Activated CD4-positive, alpha-beta memory T cell treated with anti-CD3 and anti-CD28 coated beads, Interleukin-2, amount 10 ng/mL, durations not matched to agents 7 days and 5 days (primary cell): ENCODE measurements at regions not wholly inside any gene's neighbourhood (a gene's known extent, or its start where the extent isn't known, plus 50 kb on each side); places are given as distances from the start of the nearest gene placed in this dataset.

Source experiments
- CTCF ChIA-PET: fragments of 350-600 bp; sonication (Branson Sonifier 250); formaldehyde crosslinking; loops from one replicate; lab custom pipeline; 2021; ENCODE audit warnings: antibody characterized with exemption, inconsistent platforms; lab: Charles Lee
- POLR2A ChIA-PET: fragments of 350-600 bp; sonication (Branson Sonifier 250); formaldehyde crosslinking; loops from one replicate; lab custom pipeline; 2021; ENCODE audit warnings: antibody characterized with exemption; lab: Charles Lee
- DNase-seq: peaks from one replicate; pipeline ENCODE4 v3.0.0-alpha.2; 2020
- H3K27ac Mint-ChIP-seq: one replicate; pipeline ENCODE4 v1.8.0; 2021; ENCODE audit warnings: mild to moderate bottlenecking, mixed read lengths
- H3K27me3 Mint-ChIP-seq: one replicate; pipeline ENCODE4 v1.8.0; 2021; ENCODE audit warnings: mixed read lengths
- H3K36me3 Mint-ChIP-seq: one replicate; pipeline ENCODE4 v1.8.0; 2021; ENCODE audit warnings: low read depth, mixed read lengths
- H3K4me1 Mint-ChIP-seq: one replicate; pipeline ENCODE4 v1.8.0; 2021; ENCODE audit warnings: mixed read lengths
- H3K4me3 Mint-ChIP-seq: one replicate; pipeline ENCODE4 v1.8.0; 2021; ENCODE audit warnings: mild to moderate bottlenecking, mixed read lengths
- H3K9me3 Mint-ChIP-seq: one replicate; pipeline ENCODE4 v1.8.0; 2021; ENCODE audit warnings: mixed read lengths

- ChIA-PET CTCF (no interaction called here), POLR2A (no interaction called here)
- Mint-ChIP-seq H3K4me1 (no peaks in the 10 kb centered on the region), H3K9me3 (no peaks in the 10 kb centered on the region), H3K4me3 (no peak overlapping the region), H3K27ac (no peak overlapping the region), H3K27me3 (peaks cover 4% of the 10 kb centered on the region), H3K36me3 (no peaks in the 10 kb centered on the region)
- DNase-seq, result no peak
Observed at GRCh38 chr2:236632295-236633218, 62.9 kb downstream of the ACKR3 start.

GRCh38 chr2:236633219-236633570, 63.6 kb downstream of the ACKR3 start:
- no peak overlapping the region for H3K27ac Mint-ChIP-seq
- CTCF ChIA-PET, result no interaction called here
- no peak for DNase-seq
- H3K9me3 Mint-ChIP-seq, result no peaks in the 10 kb centered on the region
- H3K27me3 Mint-ChIP-seq, result peaks cover 4% of the 10 kb centered on the region
- no peaks in the 10 kb centered on the region for H3K36me3 Mint-ChIP-seq
- H3K4me1 Mint-ChIP-seq, result no peaks in the 10 kb centered on the region
- POLR2A ChIA-PET, result no interaction called here
- no peak overlapping the region for H3K4me3 Mint-ChIP-seq

DNA sequence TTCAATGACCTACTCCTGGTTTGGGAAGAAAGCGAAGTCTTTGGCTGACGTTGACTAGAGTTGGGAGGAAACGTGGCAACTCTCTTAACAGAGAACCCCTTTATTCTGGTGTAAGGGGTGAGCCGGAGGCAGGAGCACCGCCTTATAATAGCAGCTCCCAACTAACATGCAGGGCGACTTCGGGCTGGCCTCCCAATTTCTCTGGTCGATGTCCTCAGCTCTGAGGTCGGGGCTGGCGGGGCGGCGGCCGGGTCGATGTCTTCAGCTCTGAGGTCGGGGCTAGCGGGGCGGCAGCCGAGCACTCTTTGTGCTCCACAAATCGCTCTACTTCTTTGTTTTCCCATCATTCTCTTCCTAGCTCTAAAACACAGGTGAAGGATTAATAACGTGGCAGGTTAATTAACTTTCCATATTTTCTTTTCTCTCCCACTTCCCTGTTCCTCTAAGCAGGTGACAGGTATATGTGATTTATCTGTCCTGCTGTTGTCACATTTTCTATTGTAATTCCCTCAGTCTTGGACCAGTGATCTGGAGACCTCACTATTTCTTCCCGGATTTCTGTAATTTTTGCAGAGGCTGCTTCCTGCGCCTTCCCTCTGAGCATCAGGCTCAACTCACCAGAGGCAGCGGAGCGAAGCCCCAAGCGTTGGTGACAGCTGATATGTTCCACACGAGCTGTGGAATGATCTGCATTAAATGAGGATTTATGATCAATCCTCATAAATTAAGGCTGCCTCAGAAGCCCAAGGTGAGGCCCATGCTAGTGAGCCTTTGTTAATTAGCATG, 64.3 kb downstream of the ACKR3 start:
- ChIA-PET POLR2A (no interaction called here), CTCF (no interaction called here)
- Mint-ChIP-seq H3K27me3 (peaks cover 4% of the 10 kb centered on the region), H3K4me1 (no peaks in the 10 kb centered on the region), H3K27ac (no peak overlapping the region), H3K36me3 (no peaks in the 10 kb centered on the region), H3K9me3 (no peaks in the 10 kb centered on the region), H3K4me3 (no peak overlapping the region)
- DNase-seq, result no peak

GRCh38 chr2:236636261-236636660, 66.6 kb downstream of the ACKR3 start:
- Mint-ChIP-seq H3K27ac (no peak overlapping the region), H3K9me3 (no peaks in the 10 kb centered on the region), H3K4me3 (no peak overlapping the region), H3K27me3 (peaks cover 4% of the 10 kb centered on the region), H3K36me3 (no peaks in the 10 kb centered on the region), H3K4me1 (no peaks in the 10 kb centered on the region)
- ChIA-PET CTCF (no interaction called here), POLR2A (no interaction called here)
- peak; percentile 9 for DNase-seq

GRCh38 chr2:236636714-236637470, 67.3 kb downstream of the ACKR3 start:
- ChIA-PET POLR2A (no interaction called here), CTCF (no interaction called here)
- Mint-ChIP-seq H3K27me3 (peaks cover 8% of the 10 kb centered on the region), H3K4me3 (no peak overlapping the region), H3K36me3 (no peaks in the 10 kb centered on the region), H3K9me3 (peaks cover 5% of the 10 kb centered on the region), H3K4me1 (no peaks in the 10 kb centered on the region), H3K27ac (no peak overlapping the region)
- peak; percentile 7 for DNase-seq

GRCh38 chr2:236637686-236638569, 68.3 kb downstream of the ACKR3 start:
- H3K36me3 Mint-ChIP-seq, result no peaks in the 10 kb centered on the region
- no peak overlapping the region for H3K4me3 Mint-ChIP-seq
- CTCF ChIA-PET, result no interaction called here
- H3K27ac Mint-ChIP-seq, result no peak overlapping the region
- DNase-seq, result no peak
- no peaks in the 10 kb centered on the region for H3K4me1 Mint-ChIP-seq
- POLR2A ChIA-PET, result no interaction called here
- H3K9me3 Mint-ChIP-seq, result peaks cover 5% of the 10 kb centered on the region
- H3K27me3 Mint-ChIP-seq, result peaks cover 4% of the 10 kb centered on the region

- peaks cover 6% of the 10 kb centered on the region for H3K27me3 Mint-ChIP-seq
- no peaks in the 10 kb centered on the region for H3K36me3 Mint-ChIP-seq
- ChIA-PET POLR2A (no interaction called here), CTCF (no interaction called here)
- H3K4me3 Mint-ChIP-seq, result no peak overlapping the region
- H3K9me3 Mint-ChIP-seq, result peaks cover 5% of the 10 kb centered on the region
- no peaks in the 10 kb centered on the region for H3K4me1 Mint-ChIP-seq
- no peak overlapping the region for H3K27ac Mint-ChIP-seq
- peak; percentile 3 for DNase-seq
Observed at GRCh38 chr2:236638707-236639106, 69.1 kb downstream of the ACKR3 start.

GRCh38 chr2:236639461-236640235, 70.0 kb downstream of the ACKR3 start:
- Mint-ChIP-seq H3K9me3 (peaks cover 5% of the 10 kb centered on the region), H3K36me3 (no peaks in the 10 kb centered on the region), H3K4me3 (no peak overlapping the region), H3K27me3 (peaks cover 12% of the 10 kb centered on the region), H3K27ac (no peak overlapping the region), H3K4me1 (no peaks in the 10 kb centered on the region)
- DNase-seq, result peak; percentile 9
- ChIA-PET POLR2A (no interaction called here), CTCF (no interaction called here)

DNA sequence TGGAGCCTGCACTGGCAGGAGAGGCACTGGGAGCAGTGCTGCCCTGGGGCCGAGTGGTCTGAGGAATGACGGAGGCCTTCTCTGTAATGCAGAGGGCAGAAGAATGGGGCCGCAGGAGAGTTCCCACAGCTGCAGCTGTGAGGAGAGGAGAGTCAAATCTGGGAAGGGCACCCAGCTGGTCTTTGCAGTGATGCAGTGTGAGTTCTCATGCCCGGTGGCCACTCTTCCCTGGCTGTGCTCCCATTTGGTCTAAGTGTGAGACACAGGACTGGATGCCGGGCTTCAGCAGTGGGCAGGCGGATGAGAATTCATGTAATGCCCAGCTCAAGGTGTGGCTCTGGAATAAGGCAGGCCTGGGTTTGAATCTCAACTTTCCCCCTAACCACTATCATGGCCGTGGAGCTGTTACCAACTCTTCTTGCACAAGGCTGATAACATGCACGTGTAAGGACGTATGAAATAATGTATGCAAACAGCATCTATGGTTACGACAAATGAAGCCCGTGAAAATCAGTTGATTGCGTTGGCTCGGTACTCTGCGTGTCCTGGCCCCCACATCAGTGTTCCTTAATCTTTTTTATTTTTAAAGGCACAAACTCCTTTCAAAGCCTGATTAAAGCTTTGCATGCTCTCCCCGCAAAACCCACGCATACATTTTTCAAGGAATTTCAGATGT, 71.6 kb downstream of the ACKR3 start:
- Mint-ChIP-seq H3K4me3 (no peak overlapping the region), H3K4me1 (no peaks in the 10 kb centered on the region), H3K27ac (no peak overlapping the region), H3K27me3 (peaks cover 16% of the 10 kb centered on the region), H3K36me3 (no peaks in the 10 kb centered on the region), H3K9me3 (peaks cover 5% of the 10 kb centered on the region)
- ChIA-PET CTCF (no interaction called here), POLR2A (no interaction called here)
- peak; percentile 3 for DNase-seq

GRCh38 chr2:236642125-236642524, 72.5 kb downstream of the ACKR3 start:
- CTCF ChIA-PET, result no interaction called here
- Mint-ChIP-seq H3K4me3 (no peak overlapping the region), H3K9me3 (peaks cover 5% of the 10 kb centered on the region)

DNA sequence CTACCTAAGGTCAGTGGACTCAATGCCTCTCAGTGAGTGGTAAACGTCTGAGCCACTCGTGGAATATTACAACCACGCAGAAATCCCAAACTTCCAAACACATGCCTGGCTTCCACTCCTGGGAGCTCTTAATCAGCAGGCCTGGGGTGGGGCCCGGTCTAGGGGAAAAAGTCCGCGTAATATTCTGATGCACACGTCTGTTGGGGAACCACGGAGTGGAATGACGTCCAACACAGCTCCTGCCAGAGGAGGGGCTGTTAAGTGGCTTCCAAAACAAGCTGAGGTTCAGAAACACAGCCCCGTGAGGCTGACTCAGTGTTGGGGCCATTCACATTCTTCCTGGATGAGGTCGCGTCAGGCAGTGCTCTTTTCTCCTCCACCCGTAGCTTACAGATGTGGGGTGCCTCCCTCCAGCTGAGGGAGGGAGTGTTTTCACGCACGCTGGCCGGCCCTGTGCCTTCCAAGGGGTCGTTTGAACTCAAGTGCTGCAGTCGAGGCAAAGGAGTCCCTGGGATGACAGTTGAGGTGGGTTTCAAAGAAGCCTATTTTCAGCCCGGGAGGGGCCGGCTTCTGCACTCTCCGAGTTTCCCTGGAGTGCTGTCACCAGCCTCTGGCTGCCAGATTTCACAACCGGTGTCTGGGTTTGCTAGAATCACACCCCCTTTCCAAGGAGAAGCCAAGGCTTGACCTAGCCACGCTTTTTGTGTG, 73.1 kb downstream of the ACKR3 start:
- CTCF ChIA-PET, result no interaction called here
- no peaks in the 10 kb centered on the region for H3K36me3 Mint-ChIP-seq
- DNase-seq, result peak; percentile 8
- peaks cover 18% of the 10 kb centered on the region for H3K27me3 Mint-ChIP-seq
- H3K4me1 Mint-ChIP-seq, result no peaks in the 10 kb centered on the region
- H3K9me3 Mint-ChIP-seq, result peaks cover 5% of the 10 kb centered on the region
- POLR2A ChIA-PET, result no interaction called here
- no peak overlapping the region for H3K4me3 Mint-ChIP-seq
- no peak overlapping the region for H3K27ac Mint-ChIP-seq

More at GRCh38 chr2:236642125-236642524, 72.5 kb downstream of the ACKR3 start:
- H3K36me3 Mint-ChIP-seq, result no peaks in the 10 kb centered on the region
- no peaks in the 10 kb centered on the region for H3K4me1 Mint-ChIP-seq
- POLR2A ChIA-PET, result no interaction called here
- no peak overlapping the region for H3K27ac Mint-ChIP-seq
- H3K27me3 Mint-ChIP-seq, result peaks cover 18% of the 10 kb centered on the region
- no peak for DNase-seq
